WTC11 (cell line): ENCODE measurements at regions not wholly inside any gene's neighbourhood (a gene's known extent, or its start where the extent isn't known, plus 50 kb on each side); places are given as distances from the start of the nearest gene placed in this dataset.
A peak's percentile ranks its signal among the peaks of the same experiment; 100 is the strongest.

Experiments used
- ATAC-seq: fragments of 200-7000 bp; cut with Tn5 transposase; 2 replicates; pipeline ENCODE4 v1.10.0; 2021; ENCODE audit warnings: mild to moderate bottlenecking, moderate library complexity
- CTCF ChIA-PET: fragments of 300-600 bp; sonication (Branson Sonifier 250); formaldehyde crosslinking; loops from one replicate; lab custom pipeline; 2021; ENCODE audit warnings: antibody characterized with exemption; lab: Charles Lee
- POLR2A ChIA-PET: fragments of 350-600 bp; sonication (Branson Sonifier 250); formaldehyde crosslinking; loops from one replicate; lab custom pipeline; 2021; ENCODE audit warnings: antibody characterized with exemption; lab: Charles Lee
- DNase-seq: peaks from one replicate; pipeline ENCODE4 v3.0.0; 2021; ENCODE audit warnings: low spot score
- H3K27ac Mint-ChIP-seq: 2 replicates; pipeline ENCODE4 v1.8.0; 2021; ENCODE audit warnings: mixed read lengths
- H3K27me3 Mint-ChIP-seq: 2 replicates; pipeline ENCODE4 v1.8.0; 2021; ENCODE audit warnings: low read depth, mild to moderate bottlenecking, moderate library complexity, mixed read lengths
- H3K36me3 Mint-ChIP-seq: 2 replicates; pipeline ENCODE4 v1.8.0; 2021; ENCODE audit warnings: mixed read lengths
- H3K4me1 Mint-ChIP-seq: 2 replicates; pipeline ENCODE4 v1.8.0; 2022; ENCODE audit warnings: mixed read lengths
- H3K4me3 Mint-ChIP-seq: 2 replicates; pipeline ENCODE4 v1.8.0; 2021; ENCODE audit warnings: mild to moderate bottlenecking, moderate library complexity, mixed read lengths
- H3K9me3 Mint-ChIP-seq: 2 replicates; pipeline ENCODE4 v1.8.0; 2021; ENCODE audit warnings: mixed read lengths
- FOXJ3 ChIP-seq: sonication (generic); formaldehyde crosslinking; IDR thresholded peaks from 2 replicates; pipeline ENCODE4 v1.9.0; 2021; ENCODE audit warnings: missing genetic modification reagents, mild to moderate bottlenecking, borderline replicate concordance
- HMGXB4 ChIP-seq: sonication (generic); formaldehyde crosslinking; IDR thresholded peaks from 2 replicates; pipeline ENCODE4 v1.8.1; 2023; ENCODE audit warnings: mild to moderate bottlenecking, moderate library complexity, missing genetic modification reagents
- JAZF1 ChIP-seq: fragments of 250-450 bp; sonication (Bioruptor Pico); IDR thresholded peaks from 2 replicates; pipeline ENCODE4 v1.9.0; 2021; ENCODE audit warnings: moderate library complexity, mild to moderate bottlenecking, inconsistent platforms
- NFYB ChIP-seq: sonication (generic); formaldehyde crosslinking; conservative IDR thresholded peaks from 2 replicates; pipeline ENCODE4 v1.8.0; 2022; ENCODE audit warnings: low read depth, missing genetic modification reagents
- TP53 ChIP-seq: sonication (generic); formaldehyde crosslinking; IDR thresholded peaks from 2 replicates; pipeline ENCODE4 v1.8.1; 2023; ENCODE audit warnings: mild to moderate bottlenecking, missing genetic modification reagents
- ZBTB43 ChIP-seq: sonication (generic); formaldehyde crosslinking; IDR thresholded peaks from 2 replicates; pipeline ENCODE4 v1.8.1; 2023; ENCODE audit warnings: mild to moderate bottlenecking, missing genetic modification reagents
- ZNF532 ChIP-seq: fragments of 250-450 bp; sonication (Bioruptor Pico); IDR thresholded peaks from 2 replicates; pipeline ENCODE4 v1.9.0; 2021; ENCODE audit warnings: mild to moderate bottlenecking, borderline replicate concordance
- TF ChIP-seq, protein P1 (sequence below): sonication (generic); formaldehyde crosslinking; IDR thresholded peaks from 2 replicates; pipeline ENCODE4 v1.8.1; 2023; ENCODE audit warnings: mild to moderate bottlenecking, missing genetic modification reagents
- TF ChIP-seq, protein P2 (sequence below): fragments of 250-450 bp; sonication (Bioruptor Pico); IDR thresholded peaks from 2 replicates; pipeline ENCODE4 v1.9.0; 2021; ENCODE audit warnings: mild to moderate bottlenecking
- TF ChIP-seq, protein P3 (sequence below): sonication (generic); formaldehyde crosslinking; IDR thresholded peaks from 2 replicates; pipeline ENCODE4 v1.8.1; 2022; ENCODE audit warnings: mild to moderate bottlenecking, moderate library complexity, missing genetic modification reagents

DNA sequence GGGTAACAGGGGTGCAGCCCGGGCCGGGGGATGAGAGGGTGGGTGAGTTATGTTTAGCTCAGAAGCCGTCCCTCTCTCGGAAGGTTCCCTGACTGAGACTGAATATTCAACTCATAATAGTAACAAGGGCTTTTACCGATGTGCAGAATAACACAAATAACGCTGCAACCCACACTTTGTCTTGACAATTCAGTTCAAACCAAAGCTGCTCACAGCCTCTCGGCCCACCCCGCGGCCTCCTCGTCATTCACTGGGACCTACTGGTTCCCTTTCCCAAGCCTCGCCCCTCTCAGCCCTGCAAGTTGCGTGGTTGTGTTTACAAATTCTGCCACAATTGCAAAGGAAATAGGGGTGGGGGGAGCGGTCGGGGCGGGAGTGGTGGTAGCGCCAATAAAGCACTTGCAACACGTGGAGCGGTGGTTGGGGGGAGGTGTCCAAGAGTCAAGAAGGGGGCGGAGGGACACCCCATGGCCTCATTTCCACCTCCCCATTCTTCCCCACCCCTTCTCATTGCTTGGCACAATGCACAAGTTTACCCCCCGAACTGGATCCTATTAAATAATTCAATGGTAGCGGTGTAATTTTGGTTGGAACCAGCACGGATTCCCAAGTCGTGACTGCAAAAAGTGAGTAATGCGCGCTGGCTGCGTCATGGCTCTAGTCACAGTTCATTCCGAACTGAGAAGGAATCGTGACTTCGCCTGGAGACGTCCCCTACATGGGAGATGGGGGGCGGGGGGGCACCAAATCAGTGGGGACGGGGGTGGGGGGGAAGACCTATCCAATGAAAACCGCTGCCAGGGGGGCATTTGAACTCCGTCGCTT is 102.0 kb upstream of the HSD17B12 start:
- CTCF ChIA-PET = interaction anchor here (1.2 to 9.4 kb wide), 5 partner anchors 11 to 273 kb away, joined by 3 to 302 read pairs (median 106); no protein-coding TSS in a partner anchor
- DNase-seq (no peak), ATAC-seq (no peak)
- POLR2A ChIA-PET = interaction anchor here (0.6 to 1.1 kb wide), 3 partner anchors 61 to 364 kb away, joined by 3 to 4 read pairs (median 3); partner anchors contain the start of gene HSD17B12
- H3K9me3 Mint-ChIP-seq = no peaks in the 10 kb centered on the region
- H3K27ac Mint-ChIP-seq = no peak overlapping the region
- H3K27me3 Mint-ChIP-seq = peaks cover 99% of the 10 kb centered on the region
- no peaks in the 10 kb centered on the region for H3K36me3 Mint-ChIP-seq
- peaks cover 57% of the 10 kb centered on the region for H3K4me1 Mint-ChIP-seq
- TF ChIP-seq ZNF532 (CRISPR knock-in tag) (no peak), TP53 (CRISPR knock-in tag) (no peak), ZBTB43 (CRISPR knock-in tag) (no peak), NFYB (CRISPR knock-in tag) (no peak), FOXJ3 (CRISPR knock-in tag) (no peak), JAZF1 (CRISPR knock-in tag) (no peak)
- TF ChIP-seq, protein P1, sequence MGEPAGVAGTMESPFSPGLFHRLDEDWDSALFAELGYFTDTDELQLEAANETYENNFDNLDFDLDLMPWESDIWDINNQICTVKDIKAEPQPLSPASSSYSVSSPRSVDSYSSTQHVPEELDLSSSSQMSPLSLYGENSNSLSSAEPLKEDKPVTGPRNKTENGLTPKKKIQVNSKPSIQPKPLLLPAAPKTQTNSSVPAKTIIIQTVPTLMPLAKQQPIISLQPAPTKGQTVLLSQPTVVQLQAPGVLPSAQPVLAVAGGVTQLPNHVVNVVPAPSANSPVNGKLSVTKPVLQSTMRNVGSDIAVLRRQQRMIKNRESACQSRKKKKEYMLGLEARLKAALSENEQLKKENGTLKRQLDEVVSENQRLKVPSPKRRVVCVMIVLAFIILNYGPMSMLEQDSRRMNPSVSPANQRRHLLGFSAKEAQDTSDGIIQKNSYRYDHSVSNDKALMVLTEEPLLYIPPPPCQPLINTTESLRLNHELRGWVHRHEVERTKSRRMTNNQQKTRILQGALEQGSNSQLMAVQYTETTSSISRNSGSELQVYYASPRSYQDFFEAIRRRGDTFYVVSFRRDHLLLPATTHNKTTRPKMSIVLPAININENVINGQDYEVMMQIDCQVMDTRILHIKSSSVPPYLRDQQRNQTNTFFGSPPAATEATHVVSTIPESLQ = no peak
- peak overlapping the region; percentile 86 for H3K4me3 Mint-ChIP-seq

DNA sequence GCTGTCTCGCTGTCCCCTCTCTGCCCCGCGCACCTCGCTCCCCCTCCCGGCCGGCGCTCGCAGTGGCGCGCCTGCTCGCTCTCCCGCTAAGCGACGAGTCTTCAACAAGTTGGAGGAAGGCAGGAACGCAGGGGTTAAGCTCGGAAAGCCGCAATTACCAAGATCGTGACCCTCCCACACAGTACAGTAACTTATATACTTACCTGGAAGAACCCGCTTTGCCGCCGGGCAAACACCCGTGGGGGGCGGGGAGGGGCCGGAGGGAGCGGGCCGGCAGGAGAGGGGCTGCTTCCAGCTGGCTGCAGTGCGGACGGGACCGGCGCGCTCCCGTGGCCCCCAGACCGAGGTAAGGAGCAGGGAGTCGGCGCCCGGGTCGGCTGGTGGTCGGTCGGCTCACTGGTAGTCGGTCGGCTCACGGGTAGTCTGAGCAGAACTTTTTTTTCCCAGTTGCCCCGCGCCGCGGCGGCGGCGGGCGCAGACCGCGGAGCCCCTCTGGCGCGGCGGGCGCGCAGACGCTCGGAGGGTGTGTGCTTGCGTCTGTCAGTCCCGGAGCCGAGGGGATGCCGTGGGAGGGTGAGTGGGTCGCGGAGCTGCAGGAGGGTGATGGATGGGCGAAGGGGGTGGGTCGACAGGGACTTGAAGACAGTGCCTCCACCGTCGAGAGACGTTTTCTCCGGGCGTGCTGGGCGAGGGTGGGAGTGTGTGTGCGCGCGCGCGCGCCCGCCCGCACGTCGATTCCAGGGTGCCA is 101.2 kb upstream of the HSD17B12 start:
- peak overlapping the region; percentile 86 for H3K4me3 Mint-ChIP-seq
- no peak overlapping the region for H3K27ac Mint-ChIP-seq
- ATAC-seq (peak; percentile 19), DNase-seq (peak; percentile 74)
- H3K9me3 Mint-ChIP-seq = no peaks in the 10 kb centered on the region
- peak; percentile 63; the same call in 1 of the 2 replicates for TF ChIP-seq HMGXB4 (CRISPR knock-in tag)
- TF ChIP-seq, protein P2, sequence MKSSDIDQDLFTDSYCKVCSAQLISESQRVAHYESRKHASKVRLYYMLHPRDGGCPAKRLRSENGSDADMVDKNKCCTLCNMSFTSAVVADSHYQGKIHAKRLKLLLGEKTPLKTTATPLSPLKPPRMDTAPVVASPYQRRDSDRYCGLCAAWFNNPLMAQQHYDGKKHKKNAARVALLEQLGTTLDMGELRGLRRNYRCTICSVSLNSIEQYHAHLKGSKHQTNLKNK (CRISPR knock-in tag) = no peak
- TF ChIP-seq, protein P3, sequence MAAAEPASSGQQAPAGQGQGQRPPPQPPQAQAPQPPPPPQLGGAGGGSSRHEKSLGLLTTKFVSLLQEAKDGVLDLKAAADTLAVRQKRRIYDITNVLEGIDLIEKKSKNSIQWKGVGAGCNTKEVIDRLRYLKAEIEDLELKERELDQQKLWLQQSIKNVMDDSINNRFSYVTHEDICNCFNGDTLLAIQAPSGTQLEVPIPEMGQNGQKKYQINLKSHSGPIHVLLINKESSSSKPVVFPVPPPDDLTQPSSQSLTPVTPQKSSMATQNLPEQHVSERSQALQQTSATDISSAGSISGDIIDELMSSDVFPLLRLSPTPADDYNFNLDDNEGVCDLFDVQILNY = peak; percentile 26; the same call in 1 of the 2 replicates
- H3K36me3 Mint-ChIP-seq = no peaks in the 10 kb centered on the region
- peaks cover 99% of the 10 kb centered on the region for H3K27me3 Mint-ChIP-seq
- H3K4me1 Mint-ChIP-seq = peaks cover 55% of the 10 kb centered on the region
- POLR2A ChIA-PET = interaction anchor here (0.6 to 1.1 kb wide), 3 partner anchors 60 to 363 kb away, joined by 3 to 4 read pairs (median 3); partner anchors contain the start of gene HSD17B12
- CTCF ChIA-PET = interaction anchor here (0.6 to 9.4 kb wide), 7 partner anchors 11 to 272 kb away, joined by 3 to 302 read pairs (median 4); no protein-coding TSS in a partner anchor
